Nephron progenitor cell (in vitro differentiated cells): ENCODE measurements at regions not wholly inside any gene's neighbourhood (a gene's known extent, or its start where the extent isn't known, plus 50 kb on each side); places are given as distances from the start of the nearest gene placed in this dataset.

Experiments used
- DNase-seq: peaks from one replicate; pipeline ENCODE4 v3.0.0; 2021
- H3K27ac Mint-ChIP-seq: 2 replicates; pipeline ENCODE4 v1.8.0; 2021; ENCODE audit warnings: mild to moderate bottlenecking, moderate library complexity, mixed read lengths
- H3K27me3 Mint-ChIP-seq: 2 replicates; pipeline ENCODE4 v1.8.0; 2021; ENCODE audit warnings: mild to moderate bottlenecking, low read depth, mixed read lengths; ENCODE audit not compliant: poor library complexity
- H3K36me3 Mint-ChIP-seq: 2 replicates; pipeline ENCODE4 v1.8.0; 2021; ENCODE audit warnings: low read depth, mixed read lengths
- H3K4me1 Mint-ChIP-seq: 2 replicates; pipeline ENCODE4 v1.8.0; 2021; ENCODE audit warnings: mixed read lengths
- H3K4me3 Mint-ChIP-seq: 2 replicates; pipeline ENCODE4 v1.8.0; 2021; ENCODE audit warnings: mild to moderate bottlenecking, moderate library complexity, mixed read lengths
- H3K9me3 Mint-ChIP-seq: 2 replicates; pipeline ENCODE4 v1.8.0; 2021; ENCODE audit warnings: mild to moderate bottlenecking, moderate library complexity, mixed read lengths
- CTCF ChIP-seq: fragments of 200-600 bp; sonication (generic); IDR thresholded peaks from 2 replicates; pipeline ENCODE4 v1.5.0; 2021; ENCODE audit warnings: antibody characterized with exemption

- Mint-ChIP-seq H3K27ac (no peak overlapping the region), H3K9me3 (no peaks in the 10 kb centered on the region), H3K4me3 (no peak overlapping the region), H3K4me1 (peaks cover 52% of the 10 kb centered on the region), H3K27me3 (peaks cover 44% of the 10 kb centered on the region), H3K36me3 (no peaks in the 10 kb centered on the region)
- no peak for TF ChIP-seq CTCF
- DNase-seq: no peak
Observed at GRCh38 chr6:37550191-37550831, 50.6 kb upstream of the CCDC167 start.

- H3K9me3 Mint-ChIP-seq: no peaks in the 10 kb centered on the region
- H3K27me3 Mint-ChIP-seq: peaks cover 43% of the 10 kb centered on the region
- H3K27ac Mint-ChIP-seq: no peak overlapping the region
- DNase-seq: no peak
- TF ChIP-seq CTCF: no peak
- H3K4me1 Mint-ChIP-seq: peaks cover 44% of the 10 kb centered on the region
- no peak overlapping the region for H3K4me3 Mint-ChIP-seq
- H3K36me3 Mint-ChIP-seq: no peaks in the 10 kb centered on the region
Observed at GRCh38 chr6:37549558-37549957, 49.9 kb upstream of the CCDC167 start.
